Breast epithelium (tissue), 3 donors: ENCODE measurements at regions not wholly inside any gene's neighbourhood (a gene's known extent, or its start where the extent isn't known, plus 50 kb on each side); places are given as distances from the start of the nearest gene placed in this dataset.

ENCODE experiments used
- POLR2AphosphoS5 ChIP-seq, 3 donors: sonication (generic); formaldehyde crosslinking; IDR thresholded peaks; one replicate each; pipeline ENCODE4 v1.6.1; 2017; ENCODE audit warnings: antibody characterized with exemption in 3 of 3
- TF ChIP-seq, protein P1 (sequence below), 3 donors: fragments of 450-650 bp; IDR thresholded peaks; one replicate each; pipeline ENCODE4 v1.5.1; 2016 to 2017; ENCODE audit warnings: antibody characterized with exemption in 3 of 3, mild to moderate bottlenecking in 3 of 3, moderate library complexity in 3 of 3

- TF ChIP-seq, protein P1, sequence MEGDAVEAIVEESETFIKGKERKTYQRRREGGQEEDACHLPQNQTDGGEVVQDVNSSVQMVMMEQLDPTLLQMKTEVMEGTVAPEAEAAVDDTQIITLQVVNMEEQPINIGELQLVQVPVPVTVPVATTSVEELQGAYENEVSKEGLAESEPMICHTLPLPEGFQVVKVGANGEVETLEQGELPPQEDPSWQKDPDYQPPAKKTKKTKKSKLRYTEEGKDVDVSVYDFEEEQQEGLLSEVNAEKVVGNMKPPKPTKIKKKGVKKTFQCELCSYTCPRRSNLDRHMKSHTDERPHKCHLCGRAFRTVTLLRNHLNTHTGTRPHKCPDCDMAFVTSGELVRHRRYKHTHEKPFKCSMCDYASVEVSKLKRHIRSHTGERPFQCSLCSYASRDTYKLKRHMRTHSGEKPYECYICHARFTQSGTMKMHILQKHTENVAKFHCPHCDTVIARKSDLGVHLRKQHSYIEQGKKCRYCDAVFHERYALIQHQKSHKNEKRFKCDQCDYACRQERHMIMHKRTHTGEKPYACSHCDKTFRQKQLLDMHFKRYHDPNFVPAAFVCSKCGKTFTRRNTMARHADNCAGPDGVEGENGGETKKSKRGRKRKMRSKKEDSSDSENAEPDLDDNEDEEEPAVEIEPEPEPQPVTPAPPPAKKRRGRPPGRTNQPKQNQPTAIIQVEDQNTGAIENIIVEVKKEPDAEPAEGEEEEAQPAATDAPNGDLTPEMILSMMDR (IDR thresholded peaks at IDR 0.05), result no peak
- no peak for TF ChIP-seq POLR2AphosphoS5 (IDR thresholded peaks at IDR 0.05)
Observed at GRCh38 chr4:26239801-26240200, 81.0 kb upstream of the RBPJ start.
